K562 (cell line): ENCODE measurements at regions not wholly inside any gene's neighbourhood (a gene's known extent, or its start where the extent isn't known, plus 50 kb on each side); places are given as distances from the start of the nearest gene placed in this dataset.

Experiments
- ARID2 ChIP-seq: fragments of 450-650 bp; IDR thresholded peaks from 2 replicates; pipeline ENCODE4 v1.6.1; 2017; ENCODE audit warnings: antibody characterized with exemption, mild to moderate bottlenecking
- ATF2 ChIP-seq: sonication (generic); formaldehyde crosslinking; IDR thresholded peaks from 2 replicates; pipeline ENCODE4 v1.8.1; 2022; ENCODE audit warnings: missing genetic modification reagents
- CTCF ChIP-seq, 3 experiments: IDR thresholded peaks in 2 of 3; conservative IDR thresholded peaks in 1 of 3; 2 replicates each; pipeline ENCODE4 v1.5.1; 2011 to 2012; ENCODE audit warnings: low read length in 3 of 3, mild to moderate bottlenecking in 3 of 3, control low read depth in 2 of 3, improper control_type of control experiment in 1 of 3, inconsistent platforms in 1 of 3, low read depth in 1 of 3, mixed read lengths in 1 of 3, moderate library complexity in 1 of 3; ENCODE audit not compliant: insufficient read depth in 2 of 3
- FOXM1 ChIP-seq, 2 experiments: fragments of 450-650 bp in 1 of 2; sonication (generic) in 1 of 2; formaldehyde crosslinking in 1 of 2; IDR thresholded peaks; 2 replicates each; pipeline versions ENCODE4 v1.6.1 to v1.9.0; 2017 to 2022; ENCODE audit warnings: low read depth in 2 of 2, mild to moderate bottlenecking in 2 of 2, missing genetic modification reagents in 1 of 2, moderate library complexity in 1 of 2
- MAFK ChIP-seq: IDR thresholded peaks from 2 replicates; pipeline ENCODE4 v1.6.1; 2011; ENCODE audit warnings: low read length, improper control_type of control experiment
- POLR2A ChIP-seq: fragments of 450-650 bp; conservative IDR thresholded peaks from 2 replicates; pipeline ENCODE4 v1.6.1; 2016
- ZFP91 ChIP-seq: sonication (generic); formaldehyde crosslinking; IDR thresholded peaks from 2 replicates; pipeline ENCODE4 v1.8.0; 2022; ENCODE audit warnings: mild to moderate bottlenecking, missing genetic modification reagents
- TF ChIP-seq, protein P1 (sequence below), 2 experiments: fragments of 450-650 bp; formaldehyde crosslinking in 1 of 2; IDR thresholded peaks; 2 replicates each; pipeline versions ENCODE4 v1.4.0 to v1.6.1; 2014 to 2020; ENCODE audit warnings: mild to moderate bottlenecking in 2 of 2, borderline replicate concordance in 1 of 2, low read depth in 1 of 2
- TF ChIP-seq, protein P2 (sequence below): conservative IDR thresholded peaks from 2 replicates; pipeline ENCODE4 v1.6.1; 2011; ENCODE audit warnings: low read depth, mild to moderate bottlenecking, low read length; ENCODE audit not compliant: control insufficient read depth

DNA sequence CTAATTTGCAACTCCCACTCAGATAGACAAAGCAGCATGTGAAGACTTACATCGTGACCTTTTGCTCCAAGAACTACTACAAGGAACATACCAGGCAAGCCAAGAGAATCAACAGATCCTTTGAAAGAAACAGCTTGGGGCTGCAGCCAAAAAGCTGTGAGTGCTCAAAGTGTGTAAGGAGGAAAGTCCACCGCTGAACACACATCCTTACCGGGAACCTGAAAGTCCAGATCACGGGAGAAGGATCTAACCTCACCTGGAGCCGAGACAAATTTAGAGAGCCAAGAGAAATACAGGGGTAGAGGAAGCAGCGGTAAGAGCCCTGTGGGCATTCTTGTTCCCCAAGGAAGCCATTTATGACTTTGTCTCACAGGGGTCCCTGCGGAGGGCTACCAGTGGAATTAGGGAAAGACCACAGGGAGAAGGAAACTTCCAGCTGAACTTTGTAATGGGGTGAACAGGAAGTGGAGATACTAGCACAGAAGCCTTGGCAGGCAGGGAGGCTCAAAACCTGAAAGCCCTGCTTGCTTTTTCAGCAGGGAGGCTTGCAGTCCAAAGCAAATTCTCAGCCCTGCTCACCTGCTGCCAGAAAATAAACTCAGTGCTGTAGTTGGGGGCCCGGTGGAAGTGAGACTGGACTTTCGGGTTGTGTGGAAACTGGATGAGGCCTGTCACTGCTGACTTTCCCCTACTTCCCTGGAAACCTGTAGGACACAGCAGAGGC lies 350.2 kb downstream of the DTWD2 start:
- TF ChIP-seq FOXM1 (IDR thresholded peaks at IDR 0.05; ENCODE audit: low read depth): no peak
- TF ChIP-seq FOXM1 (CRISPR knock-in tag; IDR thresholded peaks at IDR 0.05; ENCODE audit: low read depth): no peak
- TF ChIP-seq, protein P1, sequence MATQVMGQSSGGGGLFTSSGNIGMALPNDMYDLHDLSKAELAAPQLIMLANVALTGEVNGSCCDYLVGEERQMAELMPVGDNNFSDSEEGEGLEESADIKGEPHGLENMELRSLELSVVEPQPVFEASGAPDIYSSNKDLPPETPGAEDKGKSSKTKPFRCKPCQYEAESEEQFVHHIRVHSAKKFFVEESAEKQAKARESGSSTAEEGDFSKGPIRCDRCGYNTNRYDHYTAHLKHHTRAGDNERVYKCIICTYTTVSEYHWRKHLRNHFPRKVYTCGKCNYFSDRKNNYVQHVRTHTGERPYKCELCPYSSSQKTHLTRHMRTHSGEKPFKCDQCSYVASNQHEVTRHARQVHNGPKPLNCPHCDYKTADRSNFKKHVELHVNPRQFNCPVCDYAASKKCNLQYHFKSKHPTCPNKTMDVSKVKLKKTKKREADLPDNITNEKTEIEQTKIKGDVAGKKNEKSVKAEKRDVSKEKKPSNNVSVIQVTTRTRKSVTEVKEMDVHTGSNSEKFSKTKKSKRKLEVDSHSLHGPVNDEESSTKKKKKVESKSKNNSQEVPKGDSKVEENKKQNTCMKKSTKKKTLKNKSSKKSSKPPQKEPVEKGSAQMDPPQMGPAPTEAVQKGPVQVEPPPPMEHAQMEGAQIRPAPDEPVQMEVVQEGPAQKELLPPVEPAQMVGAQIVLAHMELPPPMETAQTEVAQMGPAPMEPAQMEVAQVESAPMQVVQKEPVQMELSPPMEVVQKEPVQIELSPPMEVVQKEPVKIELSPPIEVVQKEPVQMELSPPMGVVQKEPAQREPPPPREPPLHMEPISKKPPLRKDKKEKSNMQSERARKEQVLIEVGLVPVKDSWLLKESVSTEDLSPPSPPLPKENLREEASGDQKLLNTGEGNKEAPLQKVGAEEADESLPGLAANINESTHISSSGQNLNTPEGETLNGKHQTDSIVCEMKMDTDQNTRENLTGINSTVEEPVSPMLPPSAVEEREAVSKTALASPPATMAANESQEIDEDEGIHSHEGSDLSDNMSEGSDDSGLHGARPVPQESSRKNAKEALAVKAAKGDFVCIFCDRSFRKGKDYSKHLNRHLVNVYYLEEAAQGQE (IDR thresholded peaks at IDR 0.05; ENCODE audit: borderline replicate concordance): no peak
- TF ChIP-seq, protein P1 (CRISPR knock-in tag; IDR thresholded peaks at IDR 0.05; ENCODE audit: low read depth): no peak
- TF ChIP-seq ZFP91 (CRISPR knock-in tag): no peak
- TF ChIP-seq CTCF (IDR thresholded peaks at IDR 0.05 in 2 of 3, conservative IDR thresholded peaks at IDR 0.05 in 1 of 3; ENCODE audit: insufficient read depth in 2 of 3, low read depth in 1 of 3, low read length in 3 of 3): no peak
- TF ChIP-seq MAFK: no peak
- TF ChIP-seq POLR2A: no peak
- no peak for TF ChIP-seq ATF2 (CRISPR knock-in tag)
- TF ChIP-seq, protein P2, sequence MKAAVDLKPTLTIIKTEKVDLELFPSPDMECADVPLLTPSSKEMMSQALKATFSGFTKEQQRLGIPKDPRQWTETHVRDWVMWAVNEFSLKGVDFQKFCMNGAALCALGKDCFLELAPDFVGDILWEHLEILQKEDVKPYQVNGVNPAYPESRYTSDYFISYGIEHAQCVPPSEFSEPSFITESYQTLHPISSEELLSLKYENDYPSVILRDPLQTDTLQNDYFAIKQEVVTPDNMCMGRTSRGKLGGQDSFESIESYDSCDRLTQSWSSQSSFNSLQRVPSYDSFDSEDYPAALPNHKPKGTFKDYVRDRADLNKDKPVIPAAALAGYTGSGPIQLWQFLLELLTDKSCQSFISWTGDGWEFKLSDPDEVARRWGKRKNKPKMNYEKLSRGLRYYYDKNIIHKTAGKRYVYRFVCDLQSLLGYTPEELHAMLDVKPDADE: no peak
- TF ChIP-seq ARID2: no peak
